ENCODE measurements at regions not wholly inside any gene's neighbourhood (a gene's known extent, or its start where the extent isn't known, plus 50 kb on each side); places are given as distances from the start of the nearest gene placed in this dataset.

- TF ChIP-seq CTCF (conservative IDR thresholded peaks at IDR 0.05) (no peak), ZFX (IDR thresholded peaks at IDR 0.05) (no peak)
Measured at GRCh38 chr10:35716776-35717175, 74.7 kb upstream of the FZD8 start.

Measured in C4-2B (cell line).